Medulla oblongata (tissue), 1 donor: ENCODE measurements at regions not wholly inside any gene's neighbourhood (a gene's known extent, or its start where the extent isn't known, plus 50 kb on each side); places are given as distances from the start of the nearest gene placed in this dataset.
"Not testable (repeated sequence)": the region's sequence is repeated elsewhere in the genome, so short reads cannot be mapped to it uniquely, and the experiment has no call there.

ENCODE experiments used
- DNase-seq: peaks from one replicate; pipeline ENCODE4 v3.0.0-alpha.2; 2015; ENCODE audit errors: extremely low spot score

GRCh38 chr7:67618556-67619162 is 622.0 kb downstream of the TYW1 start:
- DNase-seq: no peak

- peak; percentile 5 for DNase-seq
These were observed 622.5 kb downstream of the TYW1 start for GRCh38 chr7:67619175-67619574.

GRCh38 chr7:67620216-67620933 is 623.7 kb downstream of the TYW1 start:
- DNase-seq: no peak

- DNase-seq: no peak
These were observed 625.1 kb downstream of the TYW1 start for GRCh38 chr7:67621704-67622103.

- peak; percentile 76 for DNase-seq
These were observed 628.7 kb downstream of the TYW1 start for GRCh38 chr7:67625257-67625737.

- DNase-seq: no peak
These were observed 634.8 kb downstream of the TYW1 start for GRCh38 chr7:67631476-67631875.

- no peak for DNase-seq
These were observed 638.6 kb downstream of the TYW1 start for GRCh38 chr7:67635271-67635670.

GRCh38 chr7:67636348-67637022 is 639.9 kb downstream of the TYW1 start:
- DNase-seq: no peak

- DNase-seq: no peak
These were observed 640.4 kb downstream of the TYW1 start for GRCh38 chr7:67637023-67637358.

- not testable (repeated sequence) for DNase-seq
These were observed 645.9 kb downstream of the TYW1 start for GRCh38 chr7:67642542-67642941.

- DNase-seq: no peak
These were observed 647.5 kb downstream of the TYW1 start for GRCh38 chr7:67644151-67644550.

- no peak for DNase-seq
These were observed 656.3 kb downstream of the TYW1 start for GRCh38 chr7:67652937-67653336.

- DNase-seq: no peak
These were observed 657.3 kb downstream of the TYW1 start for GRCh38 chr7:67653856-67654454.

GRCh38 chr7:67654642-67655041 is 658.0 kb downstream of the TYW1 start:
- DNase-seq: no peak

GRCh38 chr7:67655168-67655567 is 658.5 kb downstream of the TYW1 start:
- DNase-seq: no peak

GRCh38 chr7:67659091-67659490 is 662.5 kb downstream of the TYW1 start:
- no peak for DNase-seq

- DNase-seq: no peak
These were observed 666.2 kb downstream of the TYW1 start for GRCh38 chr7:67662804-67663203.

GRCh38 chr7:67663644-67664043 is 667.0 kb downstream of the TYW1 start:
- no peak for DNase-seq

- DNase-seq: not testable (repeated sequence)
These were observed 669.7 kb downstream of the TYW1 start for GRCh38 chr7:67666359-67666758.

GRCh38 chr7:67671006-67671548 is 674.4 kb downstream of the TYW1 start:
- no peak for DNase-seq

GRCh38 chr7:67673861-67674260 is 677.2 kb downstream of the TYW1 start:
- no peak for DNase-seq

- DNase-seq: not testable (repeated sequence)
These were observed 678.2 kb downstream of the TYW1 start for GRCh38 chr7:67674862-67675261.
